ENCODE measurements at regions not wholly inside any gene's neighbourhood (a gene's known extent, or its start where the extent isn't known, plus 50 kb on each side); places are given as distances from the start of the nearest gene placed in this dataset.

GRCh38 chr5:114191441-114191840, 170.4 kb upstream of the KCNN2 start:
- TF ChIP-seq EZH2phosphoT487 (IDR thresholded peaks at IDR 0.05; ENCODE audit: low read depth), result no peak
- TF ChIP-seq CTCF (IDR thresholded peaks at IDR 0.05; ENCODE audit: low read depth, low read length), result no peak
- Histone ChIP-seq H3K4me1 (ENCODE audit: low read length) (no peaks in the 10 kb centered on the region), H3K4me3 (ENCODE audit: low read length) (no peak overlapping the region), H3K27me3 (ENCODE audit: low read depth, low read length) (no peaks in the 10 kb centered on the region), H3K9me3 (ENCODE audit: insufficient read depth, low read length) (no peaks in the 10 kb centered on the region), H3K9ac (ENCODE audit: low read length) (no peak overlapping the region), H3K4me2 (ENCODE audit: low read length) (no peak overlapping the region), H3K79me2 (ENCODE audit: low read length) (no peaks in the 10 kb centered on the region), H2AFZ (ENCODE audit: low read depth, low read length) (no peak overlapping the region), H4K20me1 (ENCODE audit: insufficient read depth, low read length) (no peaks in the 10 kb centered on the region), H3K36me3 (replicated peaks; ENCODE audit: low read depth, low read length) (no peaks in the 10 kb centered on the region), H3K27ac (ENCODE audit: low read length) (no peak overlapping the region)

- Histone ChIP-seq H3K27me3 (ENCODE audit: low read depth, low read length) (no peaks in the 10 kb centered on the region), H3K9ac (ENCODE audit: low read length) (no peak overlapping the region), H3K4me3 (ENCODE audit: low read length) (no peak overlapping the region), H4K20me1 (ENCODE audit: insufficient read depth, low read length) (no peaks in the 10 kb centered on the region), H3K4me1 (ENCODE audit: low read length) (no peaks in the 10 kb centered on the region), H3K79me2 (ENCODE audit: low read length) (no peaks in the 10 kb centered on the region), H3K36me3 (replicated peaks; ENCODE audit: low read depth, low read length) (no peaks in the 10 kb centered on the region), H3K9me3 (ENCODE audit: insufficient read depth, low read length) (no peaks in the 10 kb centered on the region), H3K27ac (ENCODE audit: low read length) (no peak overlapping the region), H3K4me2 (ENCODE audit: low read length) (no peak overlapping the region), H2AFZ (ENCODE audit: low read depth, low read length) (no peak overlapping the region)
- TF ChIP-seq CTCF (IDR thresholded peaks at IDR 0.05; ENCODE audit: low read depth, low read length) (no peak), EZH2phosphoT487 (IDR thresholded peaks at IDR 0.05; ENCODE audit: low read depth) (no peak)
Measured at GRCh38 chr5:114192108-114192507, 169.8 kb upstream of the KCNN2 start.

GRCh38 chr5:114201332-114201731, 160.5 kb upstream of the KCNN2 start:
- no peaks in the 10 kb centered on the region for H3K27me3 ChIP-seq (ENCODE audit: low read depth, low read length)
- H4K20me1 ChIP-seq (ENCODE audit: insufficient read depth, low read length), result no peaks in the 10 kb centered on the region
- no peaks in the 10 kb centered on the region for H3K4me1 ChIP-seq (ENCODE audit: low read length)
- no peak overlapping the region for H2AFZ ChIP-seq (ENCODE audit: low read depth, low read length)
- H3K4me2 ChIP-seq (ENCODE audit: low read length), result no peak overlapping the region
- H3K36me3 ChIP-seq (replicated peaks; ENCODE audit: low read depth, low read length), result no peaks in the 10 kb centered on the region
- no peaks in the 10 kb centered on the region for H3K79me2 ChIP-seq (ENCODE audit: low read length)
- H3K9me3 ChIP-seq (ENCODE audit: insufficient read depth, low read length), result no peaks in the 10 kb centered on the region
- TF ChIP-seq EZH2phosphoT487 (IDR thresholded peaks at IDR 0.05; ENCODE audit: low read depth) (no peak), CTCF (IDR thresholded peaks at IDR 0.05; ENCODE audit: low read depth, low read length) (no peak)
- H3K9ac ChIP-seq (ENCODE audit: low read length), result no peak overlapping the region
- H3K4me3 ChIP-seq (ENCODE audit: low read length), result no peak overlapping the region
- H3K27ac ChIP-seq (ENCODE audit: low read length), result no peak overlapping the region

GRCh38 chr5:114204923-114205322, 156.9 kb upstream of the KCNN2 start:
- Histone ChIP-seq H3K36me3 (replicated peaks; ENCODE audit: low read depth, low read length) (no peaks in the 10 kb centered on the region), H3K27me3 (ENCODE audit: low read depth, low read length) (no peaks in the 10 kb centered on the region), H4K20me1 (ENCODE audit: insufficient read depth, low read length) (no peaks in the 10 kb centered on the region), H3K4me1 (ENCODE audit: low read length) (no peaks in the 10 kb centered on the region; the same call in 1 of the 2 replicates), H3K9me3 (ENCODE audit: insufficient read depth, low read length) (no peaks in the 10 kb centered on the region), H2AFZ (ENCODE audit: low read depth, low read length) (no peak overlapping the region), H3K4me2 (ENCODE audit: low read length) (no peak overlapping the region), H3K27ac (ENCODE audit: low read length) (no peak overlapping the region), H3K79me2 (ENCODE audit: low read length) (no peaks in the 10 kb centered on the region), H3K9ac (ENCODE audit: low read length) (no peak overlapping the region), H3K4me3 (ENCODE audit: low read length) (no peak overlapping the region)
- TF ChIP-seq CTCF (IDR thresholded peaks at IDR 0.05; ENCODE audit: low read depth, low read length) (no peak), EZH2phosphoT487 (IDR thresholded peaks at IDR 0.05; ENCODE audit: low read depth) (no peak)
